Peyer's patch (tissue), 4 donors: ENCODE measurements at regions not wholly inside any gene's neighbourhood (a gene's known extent, or its start where the extent isn't known, plus 50 kb on each side); places are given as distances from the start of the nearest gene placed in this dataset.

Experiments
- CTCF ChIP-seq, 6 experiments: fragments of 450-650 bp in 4 of 6; fragments of 200-600 bp in 2 of 6; sonication (generic) in 1 of 6; IDR thresholded peaks; one replicate each; pipeline ENCODE4 v1.5.1; 2017 to 2019; ENCODE audit warnings: antibody characterized with exemption in 6 of 6, mild to moderate bottlenecking in 3 of 6, moderate library complexity in 1 of 6
- POLR2A ChIP-seq, 2 donors: fragments of 450-650 bp; IDR thresholded peaks; one replicate each; pipeline ENCODE4 v1.5.1; 2017; ENCODE audit warnings: antibody characterized with exemption in 2 of 2, mild to moderate bottlenecking in 2 of 2, moderate library complexity in 2 of 2

- peak in 1 of 6 experiments; percentile 3 for TF ChIP-seq CTCF (IDR thresholded peaks at IDR 0.05)
- TF ChIP-seq POLR2A (IDR thresholded peaks at IDR 0.05) = peak in 1 of 2 donors; percentile 27
Observed at GRCh38 chr20:36085686-36086267, 68.8 kb upstream of the EPB41L1 start.
